ENCODE measurements at regions not wholly inside any gene's neighbourhood (a gene's known extent, or its start where the extent isn't known, plus 50 kb on each side); places are given as distances from the start of the nearest gene placed in this dataset.
"Not testable (repeated sequence)": the region's sequence is repeated elsewhere in the genome, so short reads cannot be mapped to it uniquely, and the experiment has no call there.

DNA sequence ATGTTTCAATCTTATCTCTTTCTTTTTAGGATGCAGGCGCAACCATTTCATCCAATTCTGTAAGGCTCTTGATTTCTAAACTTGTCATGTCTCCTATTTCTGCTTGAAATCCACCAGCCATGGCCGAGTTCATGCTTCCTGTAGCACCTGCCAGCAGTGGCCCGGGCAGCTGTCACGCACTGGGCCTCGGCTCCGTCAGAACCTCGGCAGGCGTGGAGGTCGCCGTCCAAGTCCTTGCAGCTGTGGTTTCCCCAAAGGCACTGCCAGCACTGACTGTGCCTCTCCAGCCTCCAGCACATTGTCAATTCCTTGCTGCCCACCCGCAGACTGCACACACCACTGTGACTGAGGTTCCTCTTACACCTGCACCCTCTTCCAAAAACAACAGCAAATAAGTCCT lies 188.7 kb upstream of the SALL3 start:
- no peak for DNase-seq

DNA sequence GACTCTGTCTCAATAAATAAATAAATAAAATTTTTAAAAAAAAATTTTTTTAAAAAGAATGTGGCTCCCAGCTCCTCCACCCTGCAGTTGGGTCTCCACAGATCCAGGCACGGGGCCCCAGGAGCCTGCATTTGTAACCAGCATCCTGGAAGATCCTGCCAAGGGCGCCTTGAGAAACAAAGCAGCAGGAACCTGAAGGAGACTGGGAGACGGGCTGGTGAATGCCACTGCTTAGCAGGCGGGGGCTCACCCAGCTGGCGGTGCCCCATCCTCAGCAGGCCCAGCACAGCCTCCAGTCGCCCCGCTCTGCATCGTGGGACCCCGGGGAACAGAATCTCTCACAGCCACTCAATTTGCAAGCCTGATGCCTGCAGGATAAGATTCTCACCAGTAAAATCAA lies 187.5 kb upstream of the SALL3 start:
- no peak for DNase-seq

DNA sequence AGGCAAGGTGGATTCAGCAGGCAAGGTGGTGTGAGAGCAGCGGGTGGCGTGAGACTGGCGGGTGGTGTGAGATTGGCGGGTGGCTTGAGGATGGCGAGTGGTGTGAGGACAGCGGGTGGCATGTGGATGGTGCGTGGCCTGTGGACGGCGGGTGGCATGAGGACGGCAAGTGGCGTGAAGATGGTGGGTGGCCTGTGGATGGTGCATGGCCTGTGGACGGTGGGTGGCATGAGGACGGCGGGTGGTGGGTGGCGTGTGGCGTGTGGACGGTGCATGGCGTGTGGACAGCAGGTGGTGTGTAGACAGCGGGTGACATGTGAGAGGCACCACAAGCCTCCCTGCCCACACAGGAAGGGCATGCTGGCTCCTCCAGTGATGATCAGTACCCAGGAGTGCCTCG lies 186.9 kb upstream of the SALL3 start:
- no peak for DNase-seq

DNA sequence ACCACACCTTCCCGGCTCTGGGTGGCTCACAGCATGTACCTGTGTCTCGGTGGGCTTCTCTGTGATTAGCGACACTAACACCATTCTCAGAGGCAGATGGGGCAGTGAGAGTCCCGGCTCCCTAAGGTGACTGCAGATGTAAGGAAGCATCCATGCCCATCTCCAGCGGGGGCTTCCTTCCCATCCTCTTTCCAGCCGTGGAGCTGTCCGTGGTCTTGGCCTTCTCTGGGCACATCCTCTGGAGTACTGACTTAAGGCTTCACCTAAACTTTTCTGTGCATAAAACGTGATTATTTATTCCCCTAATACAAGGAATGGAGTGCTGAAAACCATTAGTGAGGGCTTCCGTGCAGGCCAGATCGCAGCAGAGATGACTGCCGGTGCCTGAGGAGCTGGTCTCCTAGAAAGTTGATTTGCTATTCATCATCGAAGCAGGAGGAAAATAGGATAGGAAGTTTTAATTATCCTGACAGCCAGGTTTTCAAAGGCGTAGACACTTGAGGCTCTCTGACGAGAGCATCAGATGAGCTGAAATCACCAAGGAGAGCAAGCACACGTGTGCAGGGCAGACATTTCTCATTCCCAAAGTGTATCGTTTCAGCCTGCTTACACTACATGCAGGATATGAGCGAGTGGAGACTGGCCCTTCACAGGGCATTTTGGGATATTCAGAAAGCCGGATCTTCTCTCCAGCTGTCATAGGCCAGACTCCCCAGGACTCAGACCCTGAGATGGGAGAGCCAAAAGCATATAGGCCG lies 186.1 kb upstream of the SALL3 start:
- DNase-seq: no peak

DNA sequence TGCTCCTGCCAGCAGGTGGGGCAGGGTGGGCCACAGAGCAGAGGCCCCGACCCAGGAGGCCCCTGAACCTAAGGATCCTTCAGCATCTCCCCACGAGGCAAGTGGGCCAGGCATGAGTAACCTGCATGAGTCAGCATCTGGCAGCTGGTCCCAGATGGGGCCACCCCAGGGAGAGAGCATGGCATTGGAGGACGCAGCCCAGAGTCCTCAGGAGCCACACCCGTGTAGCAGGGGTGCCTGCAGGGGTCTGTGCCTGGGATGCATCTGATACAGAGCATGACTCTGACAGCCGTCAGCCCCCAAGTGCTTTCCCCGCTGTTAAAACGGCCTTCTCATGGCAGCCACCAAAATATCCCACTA lies 185.6 kb upstream of the SALL3 start:
- no peak for DNase-seq

DNA sequence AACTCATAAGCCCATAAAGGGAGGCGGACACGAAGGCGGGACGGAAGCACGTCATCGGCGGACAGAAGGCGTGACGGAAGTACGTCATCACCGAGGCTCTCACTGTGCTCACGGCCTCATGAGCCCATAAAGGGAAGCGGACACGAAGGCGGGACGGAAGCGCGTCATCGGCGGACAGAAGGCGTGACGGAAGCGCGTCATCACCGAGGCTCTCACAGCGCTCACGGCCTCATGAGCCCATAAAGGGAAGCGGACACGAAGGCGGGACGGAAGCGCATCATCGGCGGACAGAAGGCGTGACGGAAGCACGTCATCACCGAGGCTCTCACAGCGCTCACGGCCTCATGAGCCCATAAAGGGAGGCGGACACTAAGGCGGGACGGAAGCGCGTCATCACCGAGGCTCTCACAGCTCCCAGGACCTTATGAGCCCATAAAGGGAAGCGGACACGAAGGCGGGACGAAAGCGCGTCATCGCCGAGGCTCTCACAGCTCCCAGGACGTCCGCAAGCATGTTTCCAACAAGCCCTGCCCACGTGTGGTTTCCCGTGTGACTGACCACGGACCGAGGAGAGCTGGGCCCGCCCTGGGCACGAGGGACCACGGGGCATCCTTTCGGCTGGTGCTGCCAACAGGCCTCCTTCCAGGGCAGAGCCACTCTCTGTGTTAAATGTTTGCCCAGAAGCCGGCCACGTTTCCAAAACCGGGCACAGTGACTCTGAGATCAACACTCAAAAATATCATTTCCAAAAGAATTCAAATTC lies 182.7 kb upstream of the SALL3 start:
- no peak for DNase-seq

DNA sequence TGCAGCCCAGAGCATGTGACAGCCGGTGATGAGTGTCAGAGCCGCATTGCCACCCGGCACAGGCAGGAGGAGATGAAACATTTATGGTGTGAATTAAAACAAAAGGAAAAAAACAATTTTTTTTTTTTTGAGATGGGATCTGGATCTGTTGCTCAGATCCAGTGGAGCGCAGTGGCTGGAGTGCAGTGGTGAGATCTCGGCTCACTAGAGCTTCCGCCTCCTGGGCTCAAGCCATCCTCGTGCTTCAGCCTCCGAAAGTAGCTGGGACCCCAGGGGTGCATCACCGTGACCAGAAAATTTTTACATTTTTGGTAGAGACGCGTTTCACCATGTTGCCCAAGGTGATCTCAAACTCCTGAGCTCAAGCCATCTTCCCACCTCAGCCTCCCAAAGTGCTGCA lies 182.1 kb upstream of the SALL3 start:
- DNase-seq: no peak

DNA sequence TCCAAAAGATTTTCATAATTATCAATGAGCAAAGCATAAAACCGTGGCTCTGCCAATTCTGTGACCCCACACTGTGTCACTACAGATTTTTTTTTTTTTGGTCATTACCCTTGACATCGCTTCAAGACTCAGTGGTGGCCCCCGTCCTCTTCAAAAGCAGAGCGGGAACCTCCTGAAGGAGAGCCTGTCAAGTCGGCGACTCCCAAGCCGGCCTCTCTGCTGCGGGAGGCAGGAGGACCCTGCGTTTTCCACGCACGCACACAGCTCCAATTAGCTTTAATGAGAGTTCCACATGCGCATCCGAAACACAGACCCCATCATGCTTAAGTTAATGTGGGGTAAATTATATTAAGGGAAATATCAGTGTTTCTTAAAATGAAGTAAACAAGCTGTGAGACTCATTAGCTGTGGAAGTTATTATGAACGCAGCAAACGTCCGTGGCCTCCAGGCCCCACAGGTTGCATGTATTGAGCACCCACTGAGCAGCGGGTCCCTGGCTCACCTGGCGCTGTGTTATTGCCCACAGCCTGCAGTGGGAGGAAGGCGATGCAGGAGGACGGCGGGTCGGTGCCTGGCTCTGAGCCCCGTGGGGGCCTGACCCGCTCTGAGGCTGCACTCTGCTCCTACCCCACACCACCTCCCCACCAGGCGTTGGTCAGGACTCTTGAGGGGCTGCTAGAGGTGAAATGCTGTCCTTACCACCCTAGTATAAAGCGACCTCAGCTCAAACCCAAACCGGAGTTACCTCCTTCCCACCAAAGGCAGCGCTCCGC lies 181.0 kb upstream of the SALL3 start:
- DNase-seq: no peak

DNA sequence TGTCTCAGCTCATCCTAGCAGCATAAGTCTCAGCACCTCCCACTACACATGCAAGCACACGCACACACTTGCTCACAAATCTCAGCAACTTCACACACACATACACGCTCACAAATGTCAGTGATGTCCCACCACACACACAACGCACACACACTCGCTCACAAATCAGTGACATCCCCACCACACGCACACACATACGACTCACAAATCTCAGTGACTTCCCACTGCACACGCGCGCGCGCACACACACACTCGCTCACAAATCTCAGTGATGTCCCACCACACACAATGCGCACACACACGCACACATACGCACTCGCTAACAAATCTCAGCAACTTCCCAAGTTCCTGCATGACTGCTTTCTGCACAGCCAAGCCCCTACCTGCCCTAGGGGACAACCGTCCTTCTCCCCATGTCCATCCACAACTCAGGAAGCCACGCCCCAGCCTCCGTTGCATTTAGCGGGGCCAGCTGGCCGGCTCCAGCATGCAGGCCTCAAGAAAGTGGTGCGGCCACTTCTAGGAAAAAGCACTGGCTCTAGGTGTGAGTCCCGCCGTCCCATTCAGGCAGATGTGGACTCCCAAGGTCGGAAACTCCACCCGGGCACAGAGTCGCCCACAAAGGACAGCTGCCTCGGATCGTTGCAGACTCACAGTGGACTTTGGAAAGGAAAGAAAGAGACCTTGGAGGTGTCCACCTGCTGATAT lies 180.1 kb upstream of the SALL3 start:
- no peak for DNase-seq

DNA sequence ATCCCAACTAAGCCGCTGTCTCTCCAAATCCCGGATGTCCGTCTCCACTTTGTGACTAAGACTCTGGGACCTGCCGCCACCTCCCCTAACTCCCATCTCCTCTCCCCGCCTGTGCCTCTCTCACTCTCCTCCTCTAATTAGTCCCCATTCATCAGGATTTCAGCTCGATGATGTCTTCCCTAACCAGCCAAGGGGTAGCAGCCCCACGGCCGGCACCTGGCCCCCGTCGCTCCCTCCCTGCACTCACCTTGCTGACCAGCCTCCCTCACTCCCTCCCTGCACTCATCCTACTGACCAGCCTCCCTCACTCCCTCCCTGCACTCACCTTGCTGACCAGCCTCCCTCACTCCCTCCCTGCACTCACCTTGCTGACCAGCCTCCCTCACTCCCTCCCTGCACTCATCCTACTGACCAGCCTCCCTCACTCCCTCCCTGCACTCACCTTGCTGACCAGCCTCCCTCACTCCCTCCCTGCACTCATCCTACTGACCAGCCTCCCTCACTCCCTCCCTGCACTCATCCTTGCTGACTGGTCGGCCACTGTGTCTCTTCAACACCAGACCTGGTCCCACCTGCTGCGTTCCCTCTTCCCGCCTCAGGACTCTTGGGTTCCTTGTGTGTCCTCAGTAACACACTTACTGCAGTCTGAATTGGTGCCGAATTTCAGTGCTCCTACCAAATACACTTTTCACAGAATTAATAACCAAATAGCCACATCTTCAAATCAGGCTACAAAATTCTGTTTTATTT lies 179.3 kb upstream of the SALL3 start:
- DNase-seq: not testable (repeated sequence)

DNA sequence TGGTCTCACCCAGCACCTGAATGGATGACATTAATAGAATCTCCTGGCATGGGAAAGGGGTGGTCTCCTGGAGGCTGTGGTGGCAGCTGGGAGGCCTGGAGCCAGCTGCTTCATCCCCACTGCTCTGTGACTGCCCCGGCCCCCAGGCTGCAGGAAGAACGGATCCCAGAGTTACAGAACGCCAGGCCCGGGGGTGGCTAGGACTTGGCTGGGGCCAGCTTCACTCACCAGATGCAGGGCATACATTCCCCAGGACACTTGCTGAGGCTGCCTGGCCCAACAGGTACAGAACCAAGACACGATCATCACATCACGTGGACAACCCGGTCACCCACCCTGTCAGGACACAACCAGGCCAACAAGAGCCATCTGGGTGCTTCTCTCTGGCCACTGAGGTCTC lies 178.6 kb upstream of the SALL3 start:
- no peak for DNase-seq

DNA sequence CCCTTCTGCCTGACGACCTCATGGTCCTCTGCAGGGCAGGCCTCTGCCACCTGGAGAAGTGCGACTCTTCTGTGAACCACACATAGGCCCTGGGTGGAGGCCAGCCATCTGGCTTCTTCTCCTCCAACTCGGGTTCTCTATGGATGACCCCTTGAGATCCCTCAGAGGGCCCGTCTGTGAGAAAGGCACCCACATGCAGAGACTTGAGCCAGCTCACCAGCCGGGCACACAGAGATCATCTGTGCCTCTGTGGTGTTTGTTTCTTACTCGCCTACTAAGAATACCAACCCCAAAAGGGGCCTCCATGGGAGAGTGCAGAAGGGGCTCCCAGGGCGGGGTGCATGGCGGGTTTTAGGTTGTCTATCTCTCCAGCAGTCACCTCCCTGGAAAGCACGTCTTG lies 176.5 kb upstream of the SALL3 start:
- DNase-seq: no peak

DNA sequence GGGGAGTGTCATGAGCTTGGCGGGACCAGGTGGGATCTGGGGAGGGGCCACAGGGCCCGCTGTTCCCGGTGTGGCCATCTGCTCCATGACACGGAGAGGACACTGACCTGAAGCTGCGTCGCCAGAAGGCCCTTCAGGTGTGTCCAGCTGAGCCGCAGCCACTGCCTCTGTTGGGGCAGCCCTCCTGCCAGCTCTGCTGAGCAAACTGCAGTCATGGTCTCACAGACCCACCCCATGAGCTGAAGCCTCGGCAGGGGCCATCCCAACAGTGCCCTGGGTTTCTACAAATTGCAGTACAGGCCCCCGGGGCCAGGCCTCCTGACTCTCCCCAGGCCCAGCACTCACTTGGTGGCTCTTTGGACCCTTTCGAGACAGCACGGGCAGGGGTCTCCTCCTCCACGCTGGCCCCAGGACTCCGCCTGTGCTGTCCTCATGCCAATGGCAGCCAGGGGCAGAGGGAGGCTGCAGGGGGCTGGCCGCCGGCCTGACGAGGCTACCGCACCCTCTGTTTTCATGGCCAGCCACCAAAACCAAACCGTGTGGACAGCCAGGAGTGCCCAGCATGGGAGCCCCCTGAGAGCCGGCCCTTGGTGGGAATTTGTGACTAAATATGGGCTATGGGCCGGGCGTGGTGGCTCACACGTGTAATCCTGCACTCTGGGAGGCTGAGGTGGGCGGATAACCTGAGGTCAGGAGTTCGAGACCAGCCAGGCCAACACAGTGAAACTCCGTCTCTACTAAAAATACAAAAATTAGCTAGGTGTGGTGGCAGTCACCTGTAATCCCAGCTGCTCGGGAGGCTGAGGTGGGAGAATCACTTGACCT lies 175.2 kb upstream of the SALL3 start:
- no peak for DNase-seq

DNA sequence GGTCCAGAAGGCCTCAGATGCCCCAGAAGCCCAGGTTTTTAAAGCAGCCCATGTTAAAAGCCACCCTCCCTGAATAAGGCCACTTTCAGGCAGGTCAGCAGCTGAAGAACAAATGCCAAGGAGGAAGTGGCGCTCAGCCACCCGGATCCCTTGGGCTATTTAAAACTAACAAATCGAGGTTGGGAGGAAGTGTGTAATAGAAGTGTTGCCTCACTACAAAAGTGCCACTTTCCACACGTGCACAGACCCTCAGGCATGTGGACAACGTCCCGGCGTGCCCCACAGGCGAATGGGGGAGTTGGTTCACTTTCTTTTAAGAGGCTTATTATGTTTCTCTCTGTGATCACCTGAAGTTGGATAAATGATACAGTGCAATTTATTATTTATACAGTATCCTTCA lies 173.8 kb upstream of the SALL3 start:
- DNase-seq: no peak

DNA sequence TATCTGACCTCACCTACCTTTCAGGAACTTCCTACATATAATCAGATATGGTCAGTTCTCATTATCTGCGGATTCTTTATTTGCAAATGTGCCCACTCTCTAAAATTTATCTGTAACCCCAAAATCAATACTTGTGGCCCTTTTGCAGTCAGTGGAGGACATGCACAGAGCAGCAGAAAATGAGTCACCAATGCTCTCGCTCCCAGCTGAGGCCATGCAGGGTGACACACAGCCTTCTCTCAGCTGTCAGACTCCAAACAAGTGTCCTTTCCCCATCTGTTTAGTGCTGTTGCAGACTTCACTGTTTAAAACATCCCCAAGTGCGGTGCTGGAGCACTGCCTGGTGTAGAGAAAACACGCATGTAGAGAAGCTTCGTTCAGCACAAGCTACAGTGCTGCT lies 171.9 kb upstream of the SALL3 start:
- no peak for DNase-seq

DNA sequence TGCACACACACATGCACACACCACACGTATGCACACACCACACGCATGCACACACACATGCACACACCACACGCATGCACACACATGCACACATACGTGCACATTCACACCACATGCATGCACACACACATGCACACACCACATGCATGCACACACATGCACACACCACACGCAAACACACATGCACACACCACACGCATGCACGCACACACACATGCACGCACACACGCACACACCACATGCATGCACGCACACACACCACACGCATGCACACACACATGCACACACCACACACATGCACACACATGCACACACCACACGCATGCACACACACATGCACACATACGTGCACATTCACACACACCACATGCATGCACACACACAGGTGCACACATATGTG lies 169.8 kb upstream of the SALL3 start:
- DNase-seq: no peak

DNA sequence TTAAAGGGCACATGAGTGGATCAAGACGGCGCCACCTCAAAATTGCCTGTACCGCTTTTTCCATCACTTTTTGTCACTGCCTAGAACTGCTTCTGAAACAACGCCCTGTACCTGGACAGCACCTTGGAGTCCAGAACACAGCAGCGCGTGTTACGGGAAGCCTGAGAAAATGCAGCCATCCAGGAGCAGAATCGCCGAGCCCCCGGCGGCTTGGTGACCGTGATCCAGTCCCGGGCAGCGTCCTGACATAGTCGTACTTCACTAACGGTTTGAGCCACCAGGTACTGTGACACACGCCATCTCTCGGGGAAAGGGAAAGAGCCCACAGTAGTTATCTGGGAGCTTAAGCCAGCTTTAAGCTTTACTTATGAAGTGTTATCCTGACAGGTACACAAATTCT lies 168.9 kb upstream of the SALL3 start:
- no peak for DNase-seq

DNA sequence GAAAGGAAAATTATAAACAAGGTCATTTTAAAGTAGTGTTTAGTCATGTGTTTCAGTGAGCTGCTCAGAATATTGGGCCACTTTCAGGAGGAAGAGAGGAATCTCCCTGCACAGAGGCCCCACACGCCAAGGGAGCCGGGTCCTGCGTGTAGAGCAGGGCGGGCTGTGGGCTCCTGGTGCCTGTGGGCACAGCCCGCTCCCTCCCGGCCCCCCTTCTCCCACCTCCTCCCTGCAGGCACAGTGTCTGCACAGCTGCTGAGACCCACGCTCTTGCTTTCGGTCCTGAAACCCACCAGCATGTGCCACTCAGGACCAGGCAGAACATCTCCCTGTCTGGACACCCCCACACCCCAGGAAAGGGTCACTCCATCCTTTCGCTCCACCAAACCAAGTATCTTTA lies 167.6 kb upstream of the SALL3 start:
- DNase-seq: no peak

DNA sequence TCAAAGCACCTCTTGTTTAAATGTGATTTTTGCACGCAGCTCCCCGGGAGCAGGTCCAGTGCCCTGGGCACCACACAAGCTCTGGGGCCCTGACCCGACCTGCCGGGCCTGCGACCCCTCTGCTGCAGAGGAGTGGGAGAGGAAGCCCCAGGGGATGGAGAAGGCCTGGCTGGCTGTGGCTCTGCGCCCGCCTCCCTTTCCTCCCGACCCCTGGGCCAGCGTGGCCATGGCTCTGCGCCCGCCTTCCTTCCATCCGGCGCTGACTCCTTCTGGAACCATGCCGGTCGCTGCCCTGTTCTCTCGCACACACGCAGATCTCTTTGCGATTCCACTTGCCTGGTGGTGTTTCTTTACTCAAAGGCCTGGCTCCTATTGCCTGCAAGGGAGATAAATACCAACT lies 166.5 kb upstream of the SALL3 start:
- DNase-seq: no peak

DNA sequence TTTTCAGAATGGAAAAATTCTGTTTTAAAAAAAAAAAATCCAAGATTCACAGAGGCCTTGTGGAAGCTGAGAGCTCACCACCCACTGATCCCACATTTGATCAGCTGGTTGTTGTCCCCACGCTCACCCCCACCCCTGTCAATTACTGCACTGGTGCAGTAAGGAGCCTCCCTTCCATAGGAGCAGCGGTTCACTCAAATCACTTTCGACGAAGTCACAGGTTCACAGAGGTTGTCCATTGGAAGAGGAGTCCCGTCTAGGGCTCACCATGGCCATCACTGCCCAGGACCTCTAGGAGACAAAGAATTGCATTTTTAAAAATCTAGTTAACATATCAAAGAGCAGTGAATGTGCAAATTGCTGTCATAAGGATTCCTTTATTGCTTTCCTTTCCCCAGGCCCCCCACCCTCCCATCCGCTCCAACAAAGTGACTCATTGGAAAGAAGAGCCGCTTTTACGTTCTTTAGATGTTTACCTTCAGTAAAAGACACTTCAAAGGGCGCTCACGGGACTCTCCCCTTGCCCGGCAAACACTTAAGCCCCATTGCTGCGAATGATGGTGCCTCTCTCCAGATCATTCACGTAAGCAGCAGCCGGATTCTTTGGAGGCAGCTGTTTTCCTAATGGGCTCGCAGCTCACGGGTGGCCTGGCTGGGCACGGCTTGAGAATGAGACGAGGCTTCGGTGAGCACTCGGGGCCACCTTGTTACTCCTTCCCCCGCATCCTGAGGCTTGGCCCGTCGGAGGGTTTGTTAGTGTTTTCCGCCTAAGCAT lies 165.5 kb upstream of the SALL3 start:
- DNase-seq: no peak

DNA sequence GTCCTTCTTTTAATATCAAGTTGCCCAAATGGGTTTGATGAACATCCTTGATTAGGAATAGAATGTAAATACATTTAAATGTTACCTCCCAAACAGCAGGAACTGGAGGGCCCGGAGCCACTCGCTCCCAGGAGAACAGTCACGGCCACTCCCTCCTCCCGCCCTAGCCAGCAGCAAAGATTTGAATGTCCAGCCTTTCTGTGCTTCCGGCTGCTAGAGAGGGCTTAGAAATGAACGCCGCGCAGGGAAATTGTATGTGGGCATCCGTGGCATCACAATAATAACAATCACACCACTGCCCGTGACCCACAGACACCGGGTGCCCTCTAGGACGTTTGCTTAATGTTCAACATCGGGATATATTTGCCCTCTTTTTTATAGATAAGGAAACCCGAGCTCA lies 164.9 kb upstream of the SALL3 start:
- no peak for DNase-seq
